ENCODE measurements at regions not wholly inside any gene's neighbourhood (a gene's known extent, or its start where the extent isn't known, plus 50 kb on each side); places are given as distances from the start of the nearest gene placed in this dataset.

DNA sequence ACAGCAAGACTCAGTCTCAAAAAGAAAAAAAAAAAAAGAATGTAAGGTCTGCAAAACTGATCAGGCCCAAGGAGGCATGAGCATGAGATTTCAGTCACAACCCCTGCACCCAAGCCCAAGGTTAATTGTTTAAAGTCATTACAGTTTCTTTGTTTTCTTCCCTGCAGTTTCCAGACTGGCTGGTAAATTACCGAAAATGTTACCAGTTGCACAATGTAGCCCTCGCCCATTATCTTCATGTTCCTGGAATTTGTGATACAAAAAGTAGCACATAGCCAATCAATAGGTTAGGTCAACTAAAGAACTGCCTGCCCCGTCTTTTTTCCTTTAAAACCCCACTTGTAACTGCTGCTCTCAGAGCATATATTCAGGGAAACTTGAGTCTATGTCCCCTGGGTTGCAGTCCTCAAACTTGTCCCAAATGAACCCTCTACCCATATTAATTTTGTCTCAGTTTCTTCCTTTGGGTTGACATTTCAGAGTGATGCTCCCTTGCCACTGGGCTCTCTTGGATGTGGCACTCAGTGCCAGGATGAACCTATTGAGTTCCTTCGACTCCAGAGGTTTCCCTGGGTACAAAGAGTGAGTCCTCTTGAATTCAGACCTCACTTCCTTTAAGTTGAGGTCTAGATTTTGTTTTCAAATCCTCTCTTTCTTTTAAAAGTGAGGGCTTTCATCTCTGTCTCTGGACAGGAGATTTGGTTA lies 216.2 kb upstream of the HS6ST1 start:
- DNase-seq (ENCODE audit: low read depth) = no peak

GRCh38 chr2:128535953-128536352 lies 217.3 kb upstream of the HS6ST1 start:
- DNase-seq (ENCODE audit: low read depth) = no peak

DNA sequence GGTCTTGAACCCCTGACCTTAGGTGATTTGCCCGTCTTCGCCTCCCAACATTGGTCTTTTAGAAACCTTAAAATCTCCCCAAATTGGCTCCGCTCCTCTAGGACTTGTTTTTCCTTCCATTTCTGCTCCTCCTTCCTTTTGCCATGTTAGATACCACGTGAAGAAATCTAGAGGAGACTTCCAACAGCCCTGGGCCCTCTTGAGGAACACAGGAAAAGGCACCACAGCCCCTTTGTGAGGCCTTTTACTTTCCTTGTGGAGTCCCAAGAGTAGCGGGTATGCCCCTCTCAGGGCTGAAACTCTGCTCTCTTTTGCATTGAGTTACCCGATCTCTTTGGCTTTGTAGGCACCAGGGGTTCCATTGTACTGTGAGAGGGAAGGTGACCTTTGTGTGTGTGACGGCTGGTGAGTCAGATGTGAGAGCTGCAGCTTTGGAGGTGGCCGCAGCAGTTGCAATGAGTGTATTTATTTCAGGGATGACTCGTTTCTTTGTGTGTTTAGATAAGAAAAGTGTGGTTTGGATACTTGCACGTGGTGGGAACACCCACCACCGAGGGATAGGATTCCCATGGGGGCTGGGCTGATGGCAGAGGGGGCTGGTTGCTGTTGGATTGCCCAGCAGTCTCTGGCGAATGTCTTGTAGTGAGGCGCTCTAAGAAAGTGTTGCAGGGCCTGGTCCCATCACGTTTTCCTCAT lies 218.4 kb upstream of the HS6ST1 start:
- DNase-seq (ENCODE audit: low read depth) = no peak

GRCh38 chr2:128537646-128538045 lies 219.0 kb upstream of the HS6ST1 start:
- DNase-seq (ENCODE audit: low read depth) = no peak

DNA sequence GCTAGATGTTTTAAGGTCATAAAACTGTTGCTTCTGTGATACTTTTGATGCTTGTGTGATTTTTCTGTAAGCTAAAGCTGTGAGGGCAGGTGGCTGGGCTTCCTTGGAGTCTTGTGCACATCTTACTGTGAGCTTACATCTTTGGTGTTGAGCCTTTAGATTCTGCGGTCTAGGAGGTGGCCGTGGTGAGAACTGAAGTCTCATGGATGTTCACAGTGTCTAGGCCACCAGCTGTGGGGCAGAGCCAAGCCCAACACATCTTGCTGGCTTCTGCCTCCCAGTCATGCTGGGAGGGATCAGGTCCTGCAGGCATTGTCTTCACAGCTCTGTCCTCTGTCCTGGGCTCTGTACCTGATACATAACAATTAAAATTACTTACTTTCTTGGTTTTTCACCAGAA lies 219.7 kb upstream of the HS6ST1 start:
- DNase-seq (ENCODE audit: low read depth) = no peak

GRCh38 chr2:128540670-128541069 lies 222.0 kb upstream of the HS6ST1 start:
- no peak for DNase-seq (ENCODE audit: low read depth)

DNA sequence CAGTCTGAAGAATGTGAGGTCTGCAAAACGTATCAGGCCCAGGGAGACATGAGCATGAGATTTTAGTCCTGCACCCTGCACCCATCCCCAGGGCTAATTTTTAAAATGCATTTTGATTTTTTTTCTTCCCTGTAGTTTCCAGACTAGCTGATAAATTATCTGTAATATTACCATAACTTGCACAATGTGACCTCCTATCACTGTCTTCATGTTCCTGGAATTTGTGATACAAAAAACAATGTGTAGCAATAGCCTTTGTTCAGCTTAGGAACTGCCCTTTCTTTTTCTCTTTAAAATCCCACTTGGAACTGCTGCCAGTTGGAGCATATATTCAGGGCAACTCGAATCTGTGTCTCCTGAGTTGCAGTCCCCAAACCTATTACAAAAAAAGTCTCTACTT lies 222.8 kb upstream of the HS6ST1 start:
- DNase-seq (ENCODE audit: low read depth) = no peak

DNA sequence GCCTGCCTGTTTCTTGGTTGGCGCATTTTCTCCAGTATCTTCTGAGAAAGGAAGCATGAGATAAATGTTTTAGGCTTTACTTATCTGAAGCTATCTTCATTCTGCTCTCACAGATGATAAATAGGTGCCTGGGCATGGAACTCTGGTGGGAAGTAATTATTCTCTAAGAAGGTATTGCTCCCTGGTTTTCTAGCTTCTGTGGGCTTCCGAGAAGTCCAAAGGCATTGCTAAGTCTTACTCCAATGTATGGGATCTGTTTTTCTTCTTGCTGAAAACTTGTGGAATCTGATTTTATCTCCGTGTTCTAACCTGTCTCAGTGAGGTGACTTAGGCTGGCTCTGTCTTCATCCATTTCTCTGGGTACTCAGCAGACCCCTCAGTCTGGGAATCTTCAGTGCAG lies 224.4 kb upstream of the HS6ST1 start:
- DNase-seq (ENCODE audit: low read depth) = no peak

- DNase-seq (ENCODE audit: low read depth) = no peak
These were observed 225.0 kb upstream of the HS6ST1 start for GRCh38 chr2:128543646-128544045.

- no peak for DNase-seq (ENCODE audit: low read depth)
These were observed 225.8 kb upstream of the HS6ST1 start for GRCh38 chr2:128544321-128545037.

DNA sequence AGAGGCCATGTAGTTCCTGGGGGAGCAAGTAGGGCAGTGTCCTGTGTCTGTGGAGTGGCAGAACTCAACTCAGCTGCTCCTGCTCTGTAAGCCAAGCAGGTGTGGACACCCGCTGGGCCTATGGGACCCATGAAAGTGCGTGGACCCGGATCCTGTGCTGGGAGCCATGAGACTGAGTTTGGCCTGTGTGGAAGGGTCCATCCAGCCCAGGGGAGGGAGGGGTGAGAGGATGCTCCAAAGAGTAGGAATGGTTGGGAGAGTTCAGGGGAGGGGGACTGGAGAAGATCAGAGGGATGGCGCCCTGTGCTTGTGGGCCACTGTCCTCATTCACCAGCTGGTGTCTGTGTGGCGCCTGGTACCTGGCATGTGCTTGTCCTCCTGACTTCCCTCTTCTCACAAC lies 226.4 kb upstream of the HS6ST1 start:
- DNase-seq (ENCODE audit: low read depth) = no peak

GRCh38 chr2:128545829-128546228 lies 227.2 kb upstream of the HS6ST1 start:
- no peak for DNase-seq (ENCODE audit: low read depth)

- DNase-seq (ENCODE audit: low read depth) = no peak
These were observed 229.0 kb upstream of the HS6ST1 start for GRCh38 chr2:128547667-128548066.

GRCh38 chr2:128548461-128548891 lies 229.8 kb upstream of the HS6ST1 start:
- DNase-seq (ENCODE audit: low read depth) = no peak

- DNase-seq (ENCODE audit: low read depth) = no peak
These were observed 230.4 kb upstream of the HS6ST1 start for GRCh38 chr2:128549094-128549493.

- no peak for DNase-seq (ENCODE audit: low read depth)
These were observed 231.1 kb upstream of the HS6ST1 start for GRCh38 chr2:128549646-128550260.

DNA sequence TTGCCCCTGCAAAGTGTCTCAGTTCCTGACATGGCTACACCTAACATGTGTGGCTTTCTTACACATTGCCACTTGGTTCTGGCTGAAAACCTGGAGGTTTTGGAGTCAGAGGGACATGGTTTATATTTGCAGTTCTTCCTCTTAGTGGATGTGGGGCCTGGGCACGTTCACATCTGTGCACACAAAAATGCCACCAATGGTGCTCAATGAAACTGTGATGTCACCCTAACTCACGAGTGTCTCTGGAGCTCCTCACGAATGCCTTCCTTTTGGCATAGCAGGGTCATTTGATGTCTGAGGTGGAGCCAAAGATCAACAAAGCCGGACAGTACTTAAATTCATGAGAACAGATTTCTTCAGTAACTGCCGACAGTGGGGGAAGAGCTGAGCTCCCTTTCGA lies 231.7 kb upstream of the HS6ST1 start:
- no peak for DNase-seq (ENCODE audit: low read depth)

GRCh38 chr2:128550801-128551416 lies 232.2 kb upstream of the HS6ST1 start:
- DNase-seq (ENCODE audit: low read depth) = no peak

GRCh38 chr2:128551435-128551834 lies 232.8 kb upstream of the HS6ST1 start:
- DNase-seq (ENCODE audit: low read depth) = no peak

GRCh38 chr2:128552141-128552805 lies 233.6 kb upstream of the HS6ST1 start:
- no peak for DNase-seq (ENCODE audit: low read depth)

DNA sequence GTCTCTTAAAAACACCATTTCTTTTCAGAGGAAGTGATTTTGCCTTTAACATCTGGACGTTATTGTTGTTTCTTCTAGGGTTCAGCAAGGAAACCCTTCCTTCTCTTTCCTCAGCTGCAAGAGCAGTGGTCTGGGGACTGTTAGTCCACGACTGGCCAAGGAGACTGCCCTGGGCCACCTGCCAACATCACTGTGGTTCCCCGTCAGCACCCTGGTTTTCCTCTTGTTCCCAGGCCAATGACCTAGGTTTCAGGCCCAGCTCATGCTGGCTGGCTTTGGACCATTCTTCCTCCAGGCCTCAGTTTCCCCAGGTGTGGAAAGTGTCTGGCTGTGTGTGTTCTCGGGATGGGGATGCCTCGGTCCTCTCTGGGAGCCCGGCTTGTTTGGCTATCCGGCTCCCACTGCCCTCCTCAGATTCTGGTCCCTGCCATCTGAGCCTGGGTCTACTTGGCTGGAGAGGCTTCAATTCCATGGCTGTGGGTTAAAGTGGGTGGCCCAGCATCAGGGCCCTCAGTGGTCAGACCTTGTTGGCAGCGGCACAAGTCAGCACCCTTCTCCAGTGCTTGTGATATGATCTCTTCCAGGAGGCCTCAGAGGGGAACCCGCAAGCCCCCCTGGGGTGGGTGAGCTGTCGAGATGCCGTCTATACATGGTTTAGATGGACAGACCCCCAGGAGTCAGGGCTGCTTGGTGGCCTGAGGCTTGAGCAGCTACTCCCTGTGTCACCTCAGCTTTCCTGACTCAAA lies 234.3 kb upstream of the HS6ST1 start:
- no peak for DNase-seq (ENCODE audit: low read depth)
